ENCODE measurements at regions not wholly inside any gene's neighbourhood (a gene's known extent, or its start where the extent isn't known, plus 50 kb on each side); places are given as distances from the start of the nearest gene placed in this dataset.

DNA sequence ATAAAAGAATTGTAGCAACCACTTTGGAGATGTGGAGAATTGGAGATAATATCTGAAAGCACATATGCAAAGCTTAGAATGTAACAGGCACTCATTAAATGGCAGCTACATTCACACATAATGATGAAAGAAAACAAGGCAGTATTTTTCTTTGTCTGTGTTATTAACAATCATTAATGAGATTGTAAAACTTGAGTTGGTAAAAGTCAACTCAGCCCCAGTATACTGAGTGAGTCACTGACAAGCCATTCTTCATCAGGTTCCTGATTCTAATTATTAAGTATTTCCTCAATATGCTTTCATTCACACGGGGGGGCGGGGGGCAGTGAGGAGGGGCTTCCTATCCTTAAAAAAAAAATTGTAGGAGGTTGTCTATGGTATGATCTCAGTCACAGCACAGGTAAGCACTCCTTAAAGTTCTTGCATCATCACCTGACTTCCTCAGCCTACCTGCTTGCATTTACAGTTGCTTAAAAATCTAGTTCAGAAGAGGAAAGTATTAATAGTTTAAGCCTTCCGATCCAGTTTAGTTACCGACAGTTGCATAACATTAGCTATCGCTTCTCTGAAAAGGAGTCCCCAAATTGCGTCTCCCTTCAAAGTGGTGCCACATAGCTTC, 379.8 kb downstream of the EFNA5 start:
- TF ChIP-seq BHLHE40 (IDR thresholded peaks at IDR 0.05; ENCODE audit: borderline replicate concordance) = no peak
- no peak for TF ChIP-seq CTBP1 (IDR thresholded peaks at IDR 0.05; ENCODE audit: borderline replicate concordance)
- TF ChIP-seq L3MBTL2 (conservative IDR thresholded peaks at IDR 0.05) = no peak
- TF ChIP-seq FOXA1 (IDR thresholded peaks at IDR 0.05) = no peak
- no peak for TF ChIP-seq TARDBP (IDR thresholded peaks at IDR 0.05)

All from HEK293T (cell line).